ENCODE measurements at regions not wholly inside any gene's neighbourhood (a gene's known extent, or its start where the extent isn't known, plus 50 kb on each side); places are given as distances from the start of the nearest gene placed in this dataset.

DNA sequence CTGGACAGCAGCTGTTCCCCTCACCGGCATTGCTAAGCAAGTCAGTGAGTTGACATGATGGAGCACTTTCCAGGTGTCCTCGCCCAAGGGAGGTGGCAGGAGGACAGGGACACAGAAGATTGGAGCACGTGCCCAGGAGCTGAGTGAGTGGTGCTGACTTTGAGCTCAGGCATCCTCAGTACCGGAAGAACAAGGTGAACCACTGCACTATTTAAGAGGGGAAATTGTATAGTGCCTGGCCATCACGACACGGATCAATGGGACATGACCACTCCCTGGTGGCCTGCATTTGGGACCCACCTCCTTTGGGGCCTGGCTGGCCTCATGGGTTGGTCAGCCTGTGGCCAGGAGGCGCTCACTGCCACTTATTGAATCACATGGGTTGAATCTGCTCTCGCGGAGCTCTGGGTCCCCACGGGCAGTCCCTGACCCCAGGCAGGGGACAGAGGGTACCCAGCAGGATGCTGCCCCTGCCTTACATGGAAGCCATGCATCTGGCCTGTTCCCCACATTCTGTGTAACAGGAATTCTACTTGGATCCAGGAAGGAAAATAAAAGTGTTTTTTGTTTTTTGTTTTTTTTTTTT is 206.9 kb upstream of the ZNF536 start:
- H3K27ac Mint-ChIP-seq, result no peak overlapping the region
- no peaks in the 10 kb centered on the region for H3K36me3 ChIP-seq (ENCODE audit: control insufficient read depth, insufficient read depth, low read length)
- no peak overlapping the region for H3K4me3 ChIP-seq (ENCODE audit: low read length)
- H3K36me3 Mint-ChIP-seq, result no peaks in the 10 kb centered on the region
- no peak overlapping the region for H3K4me3 Mint-ChIP-seq
- TF ChIP-seq, protein P1, sequence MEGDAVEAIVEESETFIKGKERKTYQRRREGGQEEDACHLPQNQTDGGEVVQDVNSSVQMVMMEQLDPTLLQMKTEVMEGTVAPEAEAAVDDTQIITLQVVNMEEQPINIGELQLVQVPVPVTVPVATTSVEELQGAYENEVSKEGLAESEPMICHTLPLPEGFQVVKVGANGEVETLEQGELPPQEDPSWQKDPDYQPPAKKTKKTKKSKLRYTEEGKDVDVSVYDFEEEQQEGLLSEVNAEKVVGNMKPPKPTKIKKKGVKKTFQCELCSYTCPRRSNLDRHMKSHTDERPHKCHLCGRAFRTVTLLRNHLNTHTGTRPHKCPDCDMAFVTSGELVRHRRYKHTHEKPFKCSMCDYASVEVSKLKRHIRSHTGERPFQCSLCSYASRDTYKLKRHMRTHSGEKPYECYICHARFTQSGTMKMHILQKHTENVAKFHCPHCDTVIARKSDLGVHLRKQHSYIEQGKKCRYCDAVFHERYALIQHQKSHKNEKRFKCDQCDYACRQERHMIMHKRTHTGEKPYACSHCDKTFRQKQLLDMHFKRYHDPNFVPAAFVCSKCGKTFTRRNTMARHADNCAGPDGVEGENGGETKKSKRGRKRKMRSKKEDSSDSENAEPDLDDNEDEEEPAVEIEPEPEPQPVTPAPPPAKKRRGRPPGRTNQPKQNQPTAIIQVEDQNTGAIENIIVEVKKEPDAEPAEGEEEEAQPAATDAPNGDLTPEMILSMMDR (IDR thresholded peaks at IDR 0.05), result no peak
- no peaks in the 10 kb centered on the region for H3K27me3 ChIP-seq (ENCODE audit: control insufficient read depth, insufficient read depth, low read length)
- no peaks in the 10 kb centered on the region for H3K4me1 ChIP-seq (ENCODE audit: control insufficient read depth, insufficient read depth, low read length)
- no peaks in the 10 kb centered on the region for H3K4me1 Mint-ChIP-seq
- DNase-seq (no peak), ATAC-seq (no peak)
- 88% methylated on average over 10 of the region's 10 CpGs for WGBS (ENCODE audit: insufficient coverage)
- intact Hi-C loops (cut with micrococcal nuclease), result no loop called here
- H3K9me3 ChIP-seq (ENCODE audit: control insufficient read depth, insufficient read depth, low read length), result no peaks in the 10 kb centered on the region
- peaks cover 0 to 7% of the 10 kb centered on the region in 2 donors for H3K27me3 Mint-ChIP-seq (ENCODE audit: low read depth in 2 of 2)
- H3K9me3 Mint-ChIP-seq, result peaks cover 0 to 2% of the 10 kb centered on the region in 2 donors
- H3K27ac ChIP-seq (ENCODE audit: low read length), result no peak overlapping the region

DNA sequence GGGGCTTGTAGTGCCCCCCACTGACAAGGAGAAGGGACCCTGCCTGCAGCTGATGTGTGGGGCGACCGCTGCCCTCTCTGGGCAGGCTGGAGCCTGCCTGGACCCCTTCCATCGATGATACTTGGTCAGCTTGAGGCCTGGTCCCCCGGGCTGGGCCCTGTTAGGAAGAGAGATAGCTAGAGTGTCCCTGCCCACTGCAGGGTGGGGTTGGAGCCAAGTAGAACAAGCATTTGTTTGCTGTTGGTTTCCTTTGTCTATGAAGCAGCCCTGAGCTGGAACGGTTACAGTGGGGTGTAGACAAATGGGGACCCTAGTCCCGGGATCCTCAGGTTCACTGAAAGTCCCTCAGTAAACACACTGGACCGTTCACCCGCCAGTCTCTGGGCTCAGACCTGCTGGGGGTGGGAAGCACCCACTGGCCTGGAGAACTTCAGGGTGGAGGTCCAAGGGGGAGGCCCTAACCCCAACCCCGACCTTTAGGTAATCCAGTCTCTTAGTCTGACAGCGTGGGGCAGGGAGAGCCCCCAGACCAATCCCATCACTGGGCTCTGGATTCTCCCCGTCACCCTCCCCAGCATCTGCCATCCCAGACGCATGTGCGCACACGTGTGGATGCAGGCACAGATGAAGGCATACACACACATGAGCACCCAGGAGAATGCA is 204.8 kb upstream of the ZNF536 start:
- TF ChIP-seq, protein P1 (IDR thresholded peaks at IDR 0.05), result no peak
- no peaks in the 10 kb centered on the region for H3K4me1 ChIP-seq (ENCODE audit: control insufficient read depth, insufficient read depth, low read length)
- no peak overlapping the region for H3K27ac Mint-ChIP-seq
- H3K9me3 Mint-ChIP-seq, result peaks cover 0 to 2% of the 10 kb centered on the region in 2 donors
- no peaks in the 10 kb centered on the region for H3K4me1 Mint-ChIP-seq
- DNase-seq (no peak), ATAC-seq (no peak)
- whole genome bisulfite sequencing (ENCODE audit: insufficient coverage), result 90% methylated on average over 14 of the region's 14 CpGs
- H3K27me3 Mint-ChIP-seq (ENCODE audit: low read depth in 2 of 2), result peaks cover 0 to 7% of the 10 kb centered on the region in 2 donors
- no peak overlapping the region for H3K27ac ChIP-seq (ENCODE audit: low read length)
- no peak overlapping the region for H3K4me3 Mint-ChIP-seq
- H3K27me3 ChIP-seq (ENCODE audit: control insufficient read depth, insufficient read depth, low read length), result no peaks in the 10 kb centered on the region
- H3K36me3 ChIP-seq (ENCODE audit: control insufficient read depth, insufficient read depth, low read length), result no peaks in the 10 kb centered on the region
- no peak overlapping the region for H3K4me3 ChIP-seq (ENCODE audit: low read length)
- no peaks in the 10 kb centered on the region for H3K36me3 Mint-ChIP-seq
- intact Hi-C loops (cut with micrococcal nuclease), result no loop called here
- no peaks in the 10 kb centered on the region for H3K9me3 ChIP-seq (ENCODE audit: control insufficient read depth, insufficient read depth, low read length)

DNA sequence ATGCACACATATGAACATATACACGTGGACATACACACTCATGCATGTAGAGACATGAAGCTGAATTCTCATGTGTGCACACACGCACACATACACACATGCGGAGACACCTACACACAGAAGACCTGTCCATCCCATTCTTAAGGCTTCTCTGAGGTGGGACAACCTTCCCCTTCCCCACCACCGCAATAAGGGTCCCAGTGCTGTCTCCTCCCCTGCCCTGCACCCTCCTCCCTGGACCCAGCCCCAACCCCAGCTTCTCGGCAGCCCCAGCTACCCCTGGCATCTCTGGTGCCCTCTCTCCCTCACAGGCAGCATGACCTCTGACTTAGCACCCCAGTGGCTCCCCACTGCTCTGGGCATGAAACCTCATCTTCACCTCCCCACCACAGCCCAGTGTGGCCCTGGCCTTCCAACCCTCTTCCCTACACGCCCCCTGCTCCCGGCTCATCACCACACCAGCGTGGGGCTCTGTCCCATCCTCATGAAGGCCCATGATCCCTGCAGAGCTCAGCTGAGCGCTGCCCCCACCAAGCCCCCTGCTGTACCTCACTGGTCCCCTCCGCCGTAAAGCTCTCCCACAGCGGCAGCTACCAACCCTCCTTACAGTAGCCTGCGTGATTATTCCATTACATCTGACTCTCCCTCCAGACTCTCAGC is 204.1 kb upstream of the ZNF536 start:
- H3K27me3 ChIP-seq (ENCODE audit: control insufficient read depth, insufficient read depth, low read length), result no peaks in the 10 kb centered on the region
- ATAC-seq (peak in 1 of 3 donors; percentile 19), DNase-seq (no peak)
- no peaks in the 10 kb centered on the region for H3K4me1 ChIP-seq (ENCODE audit: control insufficient read depth, insufficient read depth, low read length)
- H3K27ac ChIP-seq (ENCODE audit: low read length), result no peak overlapping the region
- H3K4me3 ChIP-seq (ENCODE audit: low read length), result no peak overlapping the region
- TF ChIP-seq, protein P1 (IDR thresholded peaks at IDR 0.05), result no peak
- intact Hi-C loops (cut with micrococcal nuclease), result no loop called here
- Mint-ChIP-seq H3K27ac (no peak overlapping the region), H3K4me1 (no peaks in the 10 kb centered on the region), H3K9me3 (no peaks in the 10 kb centered on the region), H3K4me3 (no peak overlapping the region), H3K27me3 (ENCODE audit: low read depth in 2 of 2) (peaks cover 0 to 4% of the 10 kb centered on the region in 2 donors), H3K36me3 (no peaks in the 10 kb centered on the region)
- H3K9me3 ChIP-seq (ENCODE audit: control insufficient read depth, insufficient read depth, low read length), result no peaks in the 10 kb centered on the region
- 90% methylated on average over 13 of the region's 13 CpGs for WGBS (ENCODE audit: insufficient coverage)
- H3K36me3 ChIP-seq (ENCODE audit: control insufficient read depth, insufficient read depth, low read length), result no peaks in the 10 kb centered on the region
